ENCODE measurements at regions not wholly inside any gene's neighbourhood (a gene's known extent, or its start where the extent isn't known, plus 50 kb on each side); places are given as distances from the start of the nearest gene placed in this dataset.

- no peaks in the 10 kb centered on the region for H3K4me1 ChIP-seq (ENCODE audit: control insufficient read depth, extremely low read depth, insufficient read depth, low read length)
- no peak overlapping the region for H3K4me2 ChIP-seq (ENCODE audit: insufficient read depth, low read length)
- no peaks in the 10 kb centered on the region for H3K9me1 ChIP-seq (replicated peaks; ENCODE audit: control insufficient read depth, extremely low read depth, insufficient read depth, low read length)
- no peak overlapping the region for H3K9ac ChIP-seq (replicated peaks; ENCODE audit: extremely low read depth, insufficient read depth, low read length)
- intact Hi-C loops (cut with micrococcal nuclease) (no loop called here), dilution Hi-C loops (cut with MboI; ENCODE audit: extremely low pct_ligation_motif_present, low sequenced_read_pairs) (no loop called here)
- DNase-seq (ENCODE audit: low read depth, low spot score) (no peak), FAIRE-seq (no peak)
- CTCF ChIA-PET: interaction anchor here (1.4 kb wide), 1 partner anchor 44 kb away, joined by 3 read pairs; no protein-coding TSS in a partner anchor
- POLR2A ChIA-PET: no interaction called here
- no peak overlapping the region for H2AFZ ChIP-seq (ENCODE audit: low read depth, low read length)
- no peak overlapping the region for H3K27ac ChIP-seq (ENCODE audit: insufficient read depth, low read depth, low read length)
- H3K36me3 ChIP-seq (ENCODE audit: control insufficient read depth in 2 of 2, extremely low read depth in 1 of 2, insufficient read depth in 2 of 2, low read length in 2 of 2): no peaks in the 10 kb centered on the region
- BruUV-seq (replicated peaks): no TSS peak
- no peaks in the 10 kb centered on the region for H3K79me2 ChIP-seq (ENCODE audit: control insufficient read depth, insufficient read depth, low read length)
- no peak for TF ChIP-seq CTCF (IDR thresholded peaks at IDR 0.05; ENCODE audit: extremely low read depth in 1 of 2, insufficient read depth in 1 of 2, low read depth in 1 of 2, low read length in 2 of 2)
- no peak for TF ChIP-seq MAX (IDR thresholded peaks at IDR 0.05; ENCODE audit: insufficient read depth, insufficient read length)
- TF ChIP-seq EZH2 (IDR thresholded peaks at IDR 0.05; ENCODE audit: borderline replicate concordance, low read depth, low read length, severe bottlenecking): no peak
- TF ChIP-seq FOS (IDR thresholded peaks at IDR 0.05; ENCODE audit: borderline replicate concordance, insufficient read depth, low read length): no peak
- TF ChIP-seq MYC (IDR thresholded peaks at IDR 0.05; ENCODE audit: low read depth, low read length): no peak
- TF ChIP-seq JUN (IDR thresholded peaks at IDR 0.05; ENCODE audit: borderline replicate concordance, insufficient read depth, insufficient read length, low read depth): no peak
- TF ChIP-seq POLR2AphosphoS5 (IDR thresholded peaks at IDR 0.05; ENCODE audit: insufficient read depth, low read depth, low read length): no peak
- H4K20me1 ChIP-seq (replicated peaks; ENCODE audit: control insufficient read depth, extremely low read depth, insufficient read depth, low read length): no peaks in the 10 kb centered on the region
- no peaks in the 10 kb centered on the region for H3K9me3 ChIP-seq (replicated peaks; ENCODE audit: control insufficient read depth, insufficient read depth, low read length)
- H3K4me3 ChIP-seq (replicated peaks in 1 of 3; ENCODE audit: insufficient read depth in 1 of 3, low read depth in 1 of 3, low read length in 3 of 3): no peak overlapping the region
- H3K27me3 ChIP-seq (ENCODE audit: control insufficient read depth in 2 of 2, insufficient read depth in 2 of 2, low read length in 2 of 2): no peaks in the 10 kb centered on the region
Measured at GRCh38 chr11:112537026-112537425, 276.4 kb upstream of the PLET1 start.
